ENCODE measurements at regions not wholly inside any gene's neighbourhood (a gene's known extent, or its start where the extent isn't known, plus 50 kb on each side); places are given as distances from the start of the nearest gene placed in this dataset.

GRCh38 chr3:963255-963654 is 129.6 kb upstream of the CNTN6 start:
- no peak for DNase-seq

- no peak for DNase-seq
These were observed 129.1 kb upstream of the CNTN6 start for GRCh38 chr3:963755-964154.

- DNase-seq, result no peak
These were observed 127.0 kb upstream of the CNTN6 start for GRCh38 chr3:965826-966225.

- DNase-seq, result no peak
These were observed 126.5 kb upstream of the CNTN6 start for GRCh38 chr3:966341-966740.

GRCh38 chr3:973340-973739 is 119.5 kb upstream of the CNTN6 start:
- DNase-seq, result no peak

- DNase-seq, result no peak
These were observed 116.8 kb upstream of the CNTN6 start for GRCh38 chr3:976006-976405.

GRCh38 chr3:981156-981555 is 111.7 kb upstream of the CNTN6 start:
- DNase-seq, result no peak

- no peak for DNase-seq
These were observed 104.0 kb upstream of the CNTN6 start for GRCh38 chr3:988785-989184.

GRCh38 chr3:992871-993270 is 100.0 kb upstream of the CNTN6 start:
- no peak for DNase-seq

- DNase-seq, result no peak
These were observed 90.8 kb upstream of the CNTN6 start for GRCh38 chr3:1002010-1002409.

- DNase-seq, result peak; percentile 48
These were observed 85.0 kb upstream of the CNTN6 start for GRCh38 chr3:1007866-1008265.

GRCh38 chr3:1010228-1010627 is 82.6 kb upstream of the CNTN6 start:
- no peak for DNase-seq

GRCh38 chr3:1015826-1016225 is 77.0 kb upstream of the CNTN6 start:
- no peak for DNase-seq

GRCh38 chr3:1017870-1018269 is 75.0 kb upstream of the CNTN6 start:
- DNase-seq, result no peak

- DNase-seq, result no peak
These were observed 73.7 kb upstream of the CNTN6 start for GRCh38 chr3:1019157-1019556.

GRCh38 chr3:1026395-1026794 is 66.4 kb upstream of the CNTN6 start:
- DNase-seq, result no peak

- DNase-seq, result no peak
These were observed 56.5 kb upstream of the CNTN6 start for GRCh38 chr3:1036207-1036826.

GRCh38 chr3:1037631-1038030 is 55.2 kb upstream of the CNTN6 start:
- DNase-seq, result no peak

Measured in right forelimb (tissue), 1 donor.